ENCODE measurements at regions not wholly inside any gene's neighbourhood (a gene's known extent, or its start where the extent isn't known, plus 50 kb on each side); places are given as distances from the start of the nearest gene placed in this dataset.
A peak's percentile ranks its signal among the peaks of the same experiment; 100 is the strongest.
"Not testable (repeated sequence)": the region's sequence is repeated elsewhere in the genome, so short reads cannot be mapped to it uniquely, and the experiment has no call there.

DNA sequence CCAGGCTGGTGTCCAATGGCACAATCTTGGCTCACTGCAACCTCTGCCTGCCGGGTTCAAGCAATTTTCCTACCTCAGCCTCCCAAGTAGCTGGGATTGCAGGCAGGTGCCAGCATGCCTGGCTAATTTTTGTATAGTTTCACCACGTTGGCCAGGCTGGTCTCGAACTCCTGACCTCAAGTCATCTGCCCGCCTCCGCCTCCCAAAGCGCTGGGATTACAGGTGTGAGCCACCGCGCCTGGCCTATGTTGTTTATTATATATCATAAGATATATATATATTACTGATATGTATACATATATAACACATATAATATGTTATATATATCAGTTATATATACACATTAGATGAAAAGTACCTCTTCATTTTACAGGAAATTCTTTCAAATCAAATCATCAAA lies 914.7 kb downstream of the FOXD4L5 start:
- intact Hi-C loops (cut with micrococcal nuclease); H3K36me3 ChIP-seq (ENCODE audit: insufficient read depth, low read length); H3K27me3 Mint-ChIP-seq; H3K4me1 ChIP-seq (ENCODE audit: insufficient read depth, low read length); H3K4me3 ChIP-seq (ENCODE audit: low read length in 2 of 2); H3K4me3 Mint-ChIP-seq; H3K4me1 Mint-ChIP-seq; H3K27ac Mint-ChIP-seq; H3K27me3 ChIP-seq (ENCODE audit: insufficient read depth, low read length); POLR2A ChIA-PET (ENCODE audit: partially characterized antibody); H3K27ac ChIP-seq (ENCODE audit: low read depth, low read length); H3K36me3 Mint-ChIP-seq; CTCF ChIA-PET (ENCODE audit: partially characterized antibody); H3K9me3 Mint-ChIP-seq; H3K9me3 ChIP-seq (ENCODE audit: control insufficient read depth in 1 of 2, low read length in 2 of 2): not testable (repeated sequence)
- DNase-seq = peak in 1 of 5 donors; percentile 19

DNA sequence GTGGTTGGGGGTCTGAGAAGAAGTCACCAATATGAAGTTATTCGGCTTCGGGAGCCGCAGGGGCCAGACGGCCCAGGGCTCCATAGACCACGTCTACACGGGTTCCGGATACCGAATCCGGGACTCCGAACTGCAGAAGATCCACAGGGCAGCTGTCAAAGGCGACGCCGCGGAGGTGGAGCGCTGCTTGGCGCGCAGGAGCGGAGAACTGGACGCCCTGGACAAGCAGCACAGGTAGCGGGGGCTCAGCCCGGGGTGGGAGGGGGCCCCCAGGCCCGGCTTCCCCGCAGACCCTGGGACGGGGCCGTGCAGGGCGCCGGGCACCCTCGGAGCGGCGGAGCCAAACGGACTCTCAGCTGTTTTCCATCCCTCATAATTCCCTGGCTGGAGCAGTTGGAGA lies 915.4 kb downstream of the FOXD4L5 start:
- H3K4me3 Mint-ChIP-seq; H3K9me3 Mint-ChIP-seq; H3K9me3 ChIP-seq (ENCODE audit: control insufficient read depth in 1 of 2, low read length in 2 of 2); H3K4me1 ChIP-seq (ENCODE audit: insufficient read depth, low read length); H3K4me3 ChIP-seq (ENCODE audit: low read length in 2 of 2); CTCF ChIA-PET (ENCODE audit: partially characterized antibody); H3K4me1 Mint-ChIP-seq; H3K27ac Mint-ChIP-seq; H3K27ac ChIP-seq (ENCODE audit: low read depth, low read length); POLR2A ChIA-PET (ENCODE audit: partially characterized antibody); H3K36me3 Mint-ChIP-seq; H3K27me3 ChIP-seq (ENCODE audit: insufficient read depth, low read length); H3K27me3 Mint-ChIP-seq; H3K36me3 ChIP-seq (ENCODE audit: insufficient read depth, low read length); intact Hi-C loops (cut with micrococcal nuclease): not testable (repeated sequence)
- DNase-seq = peak in 1 of 5 donors; percentile 6

- H3K27ac Mint-ChIP-seq; H3K36me3 Mint-ChIP-seq; H3K27me3 ChIP-seq (ENCODE audit: insufficient read depth, low read length); H3K4me3 ChIP-seq (ENCODE audit: low read length in 2 of 2); H3K4me3 Mint-ChIP-seq; H3K4me1 Mint-ChIP-seq; CTCF ChIA-PET (ENCODE audit: partially characterized antibody); POLR2A ChIA-PET (ENCODE audit: partially characterized antibody); H3K36me3 ChIP-seq (ENCODE audit: insufficient read depth, low read length); H3K9me3 Mint-ChIP-seq; intact Hi-C loops (cut with micrococcal nuclease); H3K4me1 ChIP-seq (ENCODE audit: insufficient read depth, low read length); H3K9me3 ChIP-seq (ENCODE audit: control insufficient read depth in 1 of 2, low read length in 2 of 2); H3K27me3 Mint-ChIP-seq; H3K27ac ChIP-seq (ENCODE audit: low read depth, low read length): not testable (repeated sequence)
- peak; percentile 69 to 84 (median 71) for DNase-seq
These were observed 915.9 kb downstream of the FOXD4L5 start for GRCh38 chr9:64369114-64369513.

DNA sequence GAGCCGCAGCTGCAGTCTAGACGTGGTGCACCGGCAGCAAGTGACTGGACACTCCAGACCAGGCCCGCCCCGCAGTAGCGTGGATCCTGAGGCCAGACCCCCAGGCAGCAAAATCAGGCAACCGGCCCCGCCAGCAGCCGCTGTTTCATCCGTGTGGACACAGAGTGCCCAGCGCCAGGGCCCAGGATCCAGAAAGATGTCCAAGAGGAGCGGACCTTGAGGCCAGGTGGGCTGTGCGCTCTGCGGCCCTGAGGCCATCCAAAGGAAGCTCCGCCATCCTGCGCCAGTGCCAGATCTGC lies 916.4 kb downstream of the FOXD4L5 start:
- H3K27me3 ChIP-seq (ENCODE audit: insufficient read depth, low read length); H3K27me3 Mint-ChIP-seq; H3K36me3 ChIP-seq (ENCODE audit: insufficient read depth, low read length); intact Hi-C loops (cut with micrococcal nuclease); H3K4me1 ChIP-seq (ENCODE audit: insufficient read depth, low read length); H3K27ac Mint-ChIP-seq; CTCF ChIA-PET (ENCODE audit: partially characterized antibody); H3K27ac ChIP-seq (ENCODE audit: low read depth, low read length); H3K36me3 Mint-ChIP-seq; H3K9me3 Mint-ChIP-seq; POLR2A ChIA-PET (ENCODE audit: partially characterized antibody); H3K9me3 ChIP-seq (ENCODE audit: control insufficient read depth in 1 of 2, low read length in 2 of 2); DNase-seq; H3K4me3 ChIP-seq (ENCODE audit: low read length in 2 of 2); H3K4me1 Mint-ChIP-seq: not testable (repeated sequence)
- peak overlapping the region in 6 of 8 donors; percentile 27 to 76 (median 62) for H3K4me3 Mint-ChIP-seq

- H3K9me3 Mint-ChIP-seq; CTCF ChIA-PET (ENCODE audit: partially characterized antibody); H3K4me1 Mint-ChIP-seq; H3K4me1 ChIP-seq (ENCODE audit: insufficient read depth, low read length); H3K36me3 Mint-ChIP-seq; H3K27ac Mint-ChIP-seq; POLR2A ChIA-PET (ENCODE audit: partially characterized antibody); H3K9me3 ChIP-seq (ENCODE audit: control insufficient read depth in 1 of 2, low read length in 2 of 2); H3K27me3 Mint-ChIP-seq; H3K27me3 ChIP-seq (ENCODE audit: insufficient read depth, low read length); H3K36me3 ChIP-seq (ENCODE audit: insufficient read depth, low read length); H3K27ac ChIP-seq (ENCODE audit: low read depth, low read length); intact Hi-C loops (cut with micrococcal nuclease); H3K4me3 ChIP-seq (ENCODE audit: low read length in 2 of 2): not testable (repeated sequence)
- peak overlapping the region in 6 of 8 donors; percentile 27 to 76 (median 62) for H3K4me3 Mint-ChIP-seq
- DNase-seq = peak in 2 of 5 donors; percentile 14 to 38
These were observed 917.0 kb downstream of the FOXD4L5 start for GRCh38 chr9:64367826-64368643.
